Neural progenitor cell (in vitro differentiated cells): ENCODE measurements at regions not wholly inside any gene's neighbourhood (a gene's known extent, or its start where the extent isn't known, plus 50 kb on each side); places are given as distances from the start of the nearest gene placed in this dataset.

Experiments used
- DNase-seq: peaks from one replicate; pipeline ENCODE4 v3.0.0-alpha.2; 2016; ENCODE audit warnings: low spot score
- H2AFZ ChIP-seq: fragments of 200-600 bp; sonication (generic); replicated peaks from 2 replicates; pipeline ENCODE4 v1.6.1; 2016; ENCODE audit warnings: antibody characterized with exemption
- H3F3A ChIP-seq: fragments of 200-600 bp; sonication (generic); 2 replicates; pipeline ENCODE4 v1.6.1; 2016; ENCODE audit warnings: antibody characterized with exemption, low read depth
- H3K27ac ChIP-seq: fragments of 200-600 bp; sonication (generic); 2 replicates; pipeline ENCODE4 v1.5.1; 2016; ENCODE audit warnings: mild to moderate bottlenecking
- H3K27me3 ChIP-seq: fragments of 200-600 bp; sonication (generic); 2 replicates; pipeline ENCODE4 v1.6.1; 2016; ENCODE audit warnings: mild to moderate bottlenecking, moderate library complexity
- H3K36me3 ChIP-seq: fragments of 200-600 bp; sonication (generic); 2 replicates; pipeline ENCODE4 v1.5.1; 2016
- H3K4me1 ChIP-seq: fragments of 200-600 bp; sonication (generic); 2 replicates; pipeline ENCODE4 v1.6.1; 2016; ENCODE audit warnings: mixed run types
- H3K4me2 ChIP-seq: fragments of 200-600 bp; sonication (generic); 2 replicates; pipeline ENCODE4 v1.6.1; 2016
- H3K4me3 ChIP-seq: fragments of 200-600 bp; sonication (generic); 2 replicates; pipeline ENCODE4 v1.5.1; 2016
- H3K79me2 ChIP-seq: fragments of 200-600 bp; sonication (generic); 2 replicates; pipeline ENCODE4 v1.6.1; 2016; ENCODE audit warnings: low read depth
- H3K9ac ChIP-seq: fragments of 200-600 bp; sonication (generic); 2 replicates; pipeline ENCODE4 v1.6.1; 2016
- H3K9me3 ChIP-seq: fragments of 200-600 bp; sonication (generic); 2 replicates; pipeline ENCODE4 v1.5.1; 2016; ENCODE audit warnings: low read depth
- H4K20me1 ChIP-seq: fragments of 200-600 bp; sonication (generic); 2 replicates; pipeline ENCODE4 v1.6.1; 2016; ENCODE audit warnings: low read depth
- H3K27ac Mint-ChIP-seq: 3 replicates; pipeline ENCODE4 v1.8.0; 2021; ENCODE audit warnings: mixed read lengths
- H3K27me3 Mint-ChIP-seq: 2 replicates; pipeline ENCODE4 v1.8.0; 2022; ENCODE audit warnings: low read depth, mild to moderate bottlenecking, inconsistent platforms, moderate library complexity, mixed read lengths; ENCODE audit not compliant: insufficient read depth
- H3K36me3 Mint-ChIP-seq: 3 replicates; pipeline ENCODE4 v1.8.0; 2021; ENCODE audit warnings: mixed read lengths
- H3K4me1 Mint-ChIP-seq: 3 replicates; pipeline ENCODE4 v1.8.0; 2021; ENCODE audit warnings: mixed read lengths
- H3K4me3 Mint-ChIP-seq: 3 replicates; pipeline ENCODE4 v1.8.0; 2021; ENCODE audit warnings: mild to moderate bottlenecking, moderate library complexity, mixed read lengths
- H3K9me3 Mint-ChIP-seq: 3 replicates; pipeline ENCODE4 v1.8.0; 2020; ENCODE audit warnings: mixed read lengths
- CTCF ChIP-seq: fragments of 200-600 bp; sonication (generic); IDR thresholded peaks from 2 replicates; pipeline ENCODE4 v1.5.1; 2017; ENCODE audit warnings: antibody characterized with exemption, mild to moderate bottlenecking
- EZH2 ChIP-seq: fragments of 200-600 bp; sonication (generic); IDR thresholded peaks from 2 replicates; pipeline ENCODE4 v1.6.1; 2017; ENCODE audit warnings: antibody characterized with exemption, mild to moderate bottlenecking, moderate library complexity
- EZH2phosphoT487 ChIP-seq: fragments of 200-600 bp; sonication (generic); IDR thresholded peaks from 2 replicates; pipeline ENCODE4 v1.6.1; 2017; ENCODE audit warnings: antibody characterized with exemption

GRCh38 chr13:26926371-26926770 is 165.8 kb upstream of the GPR12 start:
- TF ChIP-seq CTCF (no peak), EZH2phosphoT487 (no peak), EZH2 (no peak)
- Histone ChIP-seq H3K27ac (no peak overlapping the region), H3K4me2 (no peak overlapping the region), H2AFZ (no peak overlapping the region), H3F3A (no peaks in the 10 kb centered on the region), H3K79me2 (no peaks in the 10 kb centered on the region), H3K36me3 (no peaks in the 10 kb centered on the region), H3K4me1 (no peaks in the 10 kb centered on the region), H3K9ac (no peak overlapping the region), H4K20me1 (no peaks in the 10 kb centered on the region), H3K4me3 (no peak overlapping the region), H3K9me3 (no peaks in the 10 kb centered on the region), H3K27me3 (peaks cover 3% of the 10 kb centered on the region)
- H3K36me3 Mint-ChIP-seq, result no peaks in the 10 kb centered on the region
- DNase-seq, result no peak
- no peak overlapping the region for H3K27ac Mint-ChIP-seq
- H3K27me3 Mint-ChIP-seq, result peaks cover 9% of the 10 kb centered on the region
- H3K9me3 Mint-ChIP-seq, result no peaks in the 10 kb centered on the region
- H3K4me1 Mint-ChIP-seq, result peaks cover 4% of the 10 kb centered on the region
- no peak overlapping the region for H3K4me3 Mint-ChIP-seq

- H3K9me3 ChIP-seq, result no peaks in the 10 kb centered on the region
- Mint-ChIP-seq H3K36me3 (no peaks in the 10 kb centered on the region), H3K9me3 (no peaks in the 10 kb centered on the region), H3K4me1 (peaks cover 4% of the 10 kb centered on the region), H3K4me3 (no peak overlapping the region), H3K27ac (no peak overlapping the region), H3K27me3 (peaks cover 7% of the 10 kb centered on the region)
- no peaks in the 10 kb centered on the region for H3F3A ChIP-seq
- H3K9ac ChIP-seq, result no peak overlapping the region
- no peak overlapping the region for H3K27ac ChIP-seq
- H3K4me2 ChIP-seq, result no peak overlapping the region
- no peak for DNase-seq
- H4K20me1 ChIP-seq, result no peaks in the 10 kb centered on the region
- no peaks in the 10 kb centered on the region for H3K79me2 ChIP-seq
- H3K4me3 ChIP-seq, result no peak overlapping the region
- no peaks in the 10 kb centered on the region for H3K27me3 ChIP-seq
- H3K36me3 ChIP-seq, result no peaks in the 10 kb centered on the region
- H3K4me1 ChIP-seq, result no peaks in the 10 kb centered on the region
- H2AFZ ChIP-seq, result no peak overlapping the region
- TF ChIP-seq EZH2 (no peak), CTCF (no peak), EZH2phosphoT487 (no peak)
Observed at GRCh38 chr13:26923824-26924605, 163.4 kb upstream of the GPR12 start.

GRCh38 chr13:26921918-26922317 is 161.3 kb upstream of the GPR12 start:
- no peak overlapping the region for H3K4me3 ChIP-seq
- Mint-ChIP-seq H3K4me1 (peaks cover 4% of the 10 kb centered on the region), H3K27ac (no peak overlapping the region), H3K4me3 (no peak overlapping the region), H3K27me3 (peaks cover 7% of the 10 kb centered on the region), H3K36me3 (no peaks in the 10 kb centered on the region), H3K9me3 (no peaks in the 10 kb centered on the region)
- H3K79me2 ChIP-seq, result no peaks in the 10 kb centered on the region
- no peaks in the 10 kb centered on the region for H3F3A ChIP-seq
- H3K4me2 ChIP-seq, result no peak overlapping the region
- no peak for DNase-seq
- no peak overlapping the region for H3K27ac ChIP-seq
- H3K4me1 ChIP-seq, result no peaks in the 10 kb centered on the region
- TF ChIP-seq EZH2 (no peak), EZH2phosphoT487 (no peak), CTCF (no peak)
- no peaks in the 10 kb centered on the region for H3K9me3 ChIP-seq
- H3K36me3 ChIP-seq, result no peaks in the 10 kb centered on the region
- H3K9ac ChIP-seq, result no peak overlapping the region
- no peaks in the 10 kb centered on the region for H4K20me1 ChIP-seq
- no peaks in the 10 kb centered on the region for H3K27me3 ChIP-seq
- no peak overlapping the region for H2AFZ ChIP-seq
